HFFc6 (cell line): ENCODE measurements at regions not wholly inside any gene's neighbourhood (a gene's known extent, or its start where the extent isn't known, plus 50 kb on each side); places are given as distances from the start of the nearest gene placed in this dataset.
"Not testable (repeated sequence)": the region's sequence is repeated elsewhere in the genome, so short reads cannot be mapped to it uniquely, and the experiment has no call there.

Experiments used
- DNase-seq: peaks from one replicate; pipeline ENCODE4 v3.0.0-alpha.2; 2018
- H3K27ac Mint-ChIP-seq: 2 replicates; pipeline ENCODE4 v1.8.0; 2020; ENCODE audit warnings: mild to moderate bottlenecking, mixed read lengths
- H3K27me3 Mint-ChIP-seq: 2 replicates; pipeline ENCODE4 v1.8.0; 2021; ENCODE audit warnings: mild to moderate bottlenecking, moderate library complexity, mixed read lengths; ENCODE audit not compliant: insufficient read depth
- H3K36me3 Mint-ChIP-seq: 2 replicates; pipeline ENCODE4 v1.8.0; 2021; ENCODE audit warnings: low read depth, mixed read lengths
- H3K4me1 Mint-ChIP-seq: 2 replicates; pipeline ENCODE4 v1.8.0; 2020; ENCODE audit warnings: low read depth, mixed read lengths
- H3K4me3 Mint-ChIP-seq: 2 replicates; pipeline ENCODE4 v1.8.0; 2020; ENCODE audit warnings: mild to moderate bottlenecking, moderate library complexity, mixed read lengths
- H3K9me3 Mint-ChIP-seq: 2 replicates; pipeline ENCODE4 v1.8.0; 2020; ENCODE audit warnings: mild to moderate bottlenecking, mixed read lengths
- TF ChIP-seq, protein P1 (sequence below): fragments of 200-600 bp; sonication (generic); IDR thresholded peaks from 2 replicates; pipeline ENCODE4 v1.5.0; 2021; ENCODE audit warnings: antibody characterized with exemption, mild to moderate bottlenecking

- Mint-ChIP-seq H3K36me3 (no peaks in the 10 kb centered on the region; the same call in 1 of the 2 replicates), H3K27me3 (no peaks in the 10 kb centered on the region), H3K27ac (no peak overlapping the region), H3K9me3 (peaks cover 27% of the 10 kb centered on the region), H3K4me3 (no peak overlapping the region), H3K4me1 (no peaks in the 10 kb centered on the region)
- DNase-seq = no peak
- TF ChIP-seq, protein P1, sequence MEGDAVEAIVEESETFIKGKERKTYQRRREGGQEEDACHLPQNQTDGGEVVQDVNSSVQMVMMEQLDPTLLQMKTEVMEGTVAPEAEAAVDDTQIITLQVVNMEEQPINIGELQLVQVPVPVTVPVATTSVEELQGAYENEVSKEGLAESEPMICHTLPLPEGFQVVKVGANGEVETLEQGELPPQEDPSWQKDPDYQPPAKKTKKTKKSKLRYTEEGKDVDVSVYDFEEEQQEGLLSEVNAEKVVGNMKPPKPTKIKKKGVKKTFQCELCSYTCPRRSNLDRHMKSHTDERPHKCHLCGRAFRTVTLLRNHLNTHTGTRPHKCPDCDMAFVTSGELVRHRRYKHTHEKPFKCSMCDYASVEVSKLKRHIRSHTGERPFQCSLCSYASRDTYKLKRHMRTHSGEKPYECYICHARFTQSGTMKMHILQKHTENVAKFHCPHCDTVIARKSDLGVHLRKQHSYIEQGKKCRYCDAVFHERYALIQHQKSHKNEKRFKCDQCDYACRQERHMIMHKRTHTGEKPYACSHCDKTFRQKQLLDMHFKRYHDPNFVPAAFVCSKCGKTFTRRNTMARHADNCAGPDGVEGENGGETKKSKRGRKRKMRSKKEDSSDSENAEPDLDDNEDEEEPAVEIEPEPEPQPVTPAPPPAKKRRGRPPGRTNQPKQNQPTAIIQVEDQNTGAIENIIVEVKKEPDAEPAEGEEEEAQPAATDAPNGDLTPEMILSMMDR = no peak
Observed at GRCh38 chr3:189424922-189425321, 206.3 kb upstream of the TP63 start.

DNA sequence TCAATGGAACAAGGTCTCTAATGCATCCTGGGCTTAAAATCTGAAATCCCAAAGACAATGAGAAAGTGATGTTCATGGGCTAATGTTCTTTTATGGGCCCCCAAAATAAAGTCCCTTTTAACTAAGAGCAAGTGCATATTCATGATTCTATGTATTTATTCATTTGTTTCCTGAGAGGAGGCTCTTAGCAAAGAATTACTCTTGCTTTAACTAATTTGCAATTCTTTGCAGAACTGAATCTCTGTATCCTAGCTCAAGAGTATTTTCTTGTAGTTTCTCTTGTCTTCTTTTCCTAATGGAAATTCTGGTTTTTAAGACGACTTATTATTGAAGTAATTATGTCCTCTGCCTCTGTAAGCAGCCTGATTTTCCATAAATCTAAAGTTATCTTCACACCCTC, 202.2 kb upstream of the TP63 start:
- TF ChIP-seq, protein P1 = no peak
- no peak for DNase-seq
- Mint-ChIP-seq H3K36me3 (no peaks in the 10 kb centered on the region; the same call in 1 of the 2 replicates), H3K9me3 (peaks cover 44% of the 10 kb centered on the region), H3K27ac (no peak overlapping the region), H3K4me3 (no peak overlapping the region), H3K4me1 (no peaks in the 10 kb centered on the region), H3K27me3 (no peaks in the 10 kb centered on the region)

DNA sequence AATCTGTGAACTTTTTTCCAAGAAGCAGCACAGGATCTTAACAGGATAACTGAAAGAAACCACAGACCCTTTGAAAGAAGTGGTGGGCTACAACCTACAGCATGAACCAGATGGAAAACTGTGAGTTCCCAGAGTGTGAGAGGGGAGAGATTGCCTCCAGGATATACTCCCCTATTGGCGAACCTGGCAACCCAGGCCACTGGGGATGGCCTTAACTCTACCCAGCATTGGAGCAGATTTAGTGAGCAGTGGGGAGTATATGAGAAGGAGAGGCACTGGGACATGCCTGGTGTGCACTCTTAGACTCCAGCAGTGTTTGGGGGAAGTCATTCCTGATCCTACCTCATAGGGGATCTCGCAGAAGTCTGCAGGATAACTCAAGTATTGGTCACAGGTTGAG, 201.0 kb upstream of the TP63 start:
- H3K4me3 Mint-ChIP-seq = no peak overlapping the region
- no peak overlapping the region for H3K27ac Mint-ChIP-seq
- H3K9me3 Mint-ChIP-seq = peaks cover 44% of the 10 kb centered on the region
- H3K36me3 Mint-ChIP-seq = no peaks in the 10 kb centered on the region; the same call in 1 of the 2 replicates
- no peak for DNase-seq
- H3K4me1 Mint-ChIP-seq = no peaks in the 10 kb centered on the region
- H3K27me3 Mint-ChIP-seq = no peaks in the 10 kb centered on the region
- TF ChIP-seq, protein P1 = no peak

DNA sequence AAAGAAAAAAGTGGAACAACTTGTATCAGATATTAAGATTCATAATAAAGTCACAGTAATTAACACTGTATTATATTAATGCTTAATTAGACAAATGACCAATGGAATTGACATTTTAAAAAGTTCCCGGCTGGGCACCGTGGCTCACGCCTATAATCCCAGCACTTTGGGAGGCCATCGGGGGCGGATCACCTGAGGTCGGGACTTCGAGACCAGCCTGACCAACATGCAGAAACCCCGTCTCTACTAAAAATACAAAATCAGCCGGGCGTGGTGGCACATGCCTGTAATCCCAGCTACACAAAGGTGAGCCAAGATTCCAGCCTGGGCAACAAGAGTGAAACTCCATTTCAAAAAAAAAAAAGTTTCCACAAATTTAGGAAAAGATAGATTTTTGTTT, 188.9 kb upstream of the TP63 start:
- not testable (repeated sequence) for H3K27ac Mint-ChIP-seq, H3K9me3 Mint-ChIP-seq, H3K27me3 Mint-ChIP-seq, H3K4me1 Mint-ChIP-seq, DNase-seq, H3K4me3 Mint-ChIP-seq, H3K36me3 Mint-ChIP-seq

DNA sequence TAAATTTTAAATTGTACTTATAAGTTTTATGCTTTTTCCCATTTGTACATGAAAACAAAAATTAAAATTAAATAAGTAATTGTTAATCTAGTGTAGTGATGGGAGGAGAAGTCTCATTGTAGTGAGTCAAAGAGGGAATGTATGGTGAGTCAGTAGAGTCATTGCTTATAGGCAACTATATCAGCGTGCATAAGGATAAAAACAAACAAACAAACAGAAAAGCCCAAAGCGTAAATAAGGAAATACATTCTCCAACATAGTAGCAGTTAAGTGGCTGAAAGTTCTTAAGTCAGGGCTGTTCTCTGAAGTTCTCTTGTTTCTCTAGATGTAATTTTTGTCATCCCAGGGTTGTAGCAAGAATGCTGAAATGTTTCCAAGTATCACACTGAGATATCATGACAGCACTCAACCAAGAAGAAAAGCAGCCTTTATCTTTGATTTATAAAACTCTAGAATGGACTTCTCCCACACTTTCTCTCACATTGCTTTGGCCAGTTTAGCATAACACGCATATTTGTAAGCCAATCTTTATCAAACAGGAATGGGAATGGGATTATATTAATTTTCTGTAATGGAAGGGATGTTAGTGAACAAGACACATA, 184.1 kb upstream of the TP63 start:
- no peak for DNase-seq
- H3K4me3 Mint-ChIP-seq = no peak overlapping the region
- H3K27me3 Mint-ChIP-seq = no peaks in the 10 kb centered on the region; the same call in 1 of the 2 replicates
- H3K36me3 Mint-ChIP-seq = no peaks in the 10 kb centered on the region
- H3K9me3 Mint-ChIP-seq = no peaks in the 10 kb centered on the region; the same call in 1 of the 2 replicates
- TF ChIP-seq, protein P1 = no peak
- H3K27ac Mint-ChIP-seq = no peak overlapping the region
- H3K4me1 Mint-ChIP-seq = no peaks in the 10 kb centered on the region

- H3K27me3 Mint-ChIP-seq = no peaks in the 10 kb centered on the region
- no peak overlapping the region for H3K27ac Mint-ChIP-seq
- H3K4me3 Mint-ChIP-seq = no peak overlapping the region
- H3K9me3 Mint-ChIP-seq = no peaks in the 10 kb centered on the region; the same call in 1 of the 2 replicates
- DNase-seq = no peak
- no peaks in the 10 kb centered on the region for H3K36me3 Mint-ChIP-seq
- TF ChIP-seq, protein P1 = no peak
- H3K4me1 Mint-ChIP-seq = no peaks in the 10 kb centered on the region
Observed at GRCh38 chr3:189449084-189449483, 182.1 kb upstream of the TP63 start.
